ENCODE measurements at regions not wholly inside any gene's neighbourhood (a gene's known extent, or its start where the extent isn't known, plus 50 kb on each side); places are given as distances from the start of the nearest gene placed in this dataset.

- Histone ChIP-seq H3K36me3 (ENCODE audit: control insufficient read depth in 3 of 3, insufficient read depth in 3 of 3, low read length in 3 of 3) (no peaks in the 10 kb centered on the region), H3K9me3 (ENCODE audit: control insufficient read depth in 3 of 3, low read length in 3 of 3) (no peaks in the 10 kb centered on the region), H3K27ac (ENCODE audit: low read depth, low read length) (no peak overlapping the region), H3K4me1 (ENCODE audit: control insufficient read depth in 3 of 3, insufficient read depth in 3 of 3, low read length in 3 of 3) (no peaks in the 10 kb centered on the region), H3K4me3 (ENCODE audit: low read length in 3 of 3) (no peak overlapping the region), H3K9ac (ENCODE audit: low read depth in 1 of 3, low read length in 3 of 3) (no peak overlapping the region), H3K27me3 (ENCODE audit: control insufficient read depth in 3 of 3, insufficient read depth in 3 of 3, low read length in 3 of 3) (no peaks in the 10 kb centered on the region)
Observed at GRCh38 chr4:12712648-12713339, 771.3 kb downstream of the RAB28 start.

GRCh38 chr4:12707381-12708175, 776.6 kb downstream of the RAB28 start:
- H3K36me3 ChIP-seq (ENCODE audit: control insufficient read depth in 3 of 3, insufficient read depth in 3 of 3, low read length in 3 of 3): no peaks in the 10 kb centered on the region
- no peak overlapping the region for H3K4me3 ChIP-seq (ENCODE audit: low read length in 3 of 3)
- no peaks in the 10 kb centered on the region for H3K27me3 ChIP-seq (ENCODE audit: control insufficient read depth in 3 of 3, insufficient read depth in 3 of 3, low read length in 3 of 3)
- H3K27ac ChIP-seq (ENCODE audit: low read depth, low read length): no peak overlapping the region
- no peak overlapping the region for H3K9ac ChIP-seq (ENCODE audit: low read depth in 1 of 3, low read length in 3 of 3)
- no peaks in the 10 kb centered on the region for H3K9me3 ChIP-seq (ENCODE audit: control insufficient read depth in 3 of 3, low read length in 3 of 3)
- no peaks in the 10 kb centered on the region for H3K4me1 ChIP-seq (ENCODE audit: control insufficient read depth in 3 of 3, insufficient read depth in 3 of 3, low read length in 3 of 3)

GRCh38 chr4:12703036-12703435, 781.1 kb downstream of the RAB28 start:
- H3K4me1 ChIP-seq (ENCODE audit: control insufficient read depth in 3 of 3, insufficient read depth in 3 of 3, low read length in 3 of 3): no peaks in the 10 kb centered on the region
- H3K36me3 ChIP-seq (ENCODE audit: control insufficient read depth in 3 of 3, insufficient read depth in 3 of 3, low read length in 3 of 3): no peaks in the 10 kb centered on the region
- H3K27ac ChIP-seq (ENCODE audit: low read depth, low read length): no peak overlapping the region
- no peaks in the 10 kb centered on the region for H3K9me3 ChIP-seq (ENCODE audit: control insufficient read depth in 3 of 3, low read length in 3 of 3)
- no peak overlapping the region for H3K4me3 ChIP-seq (ENCODE audit: low read length in 3 of 3)
- H3K27me3 ChIP-seq (ENCODE audit: control insufficient read depth in 3 of 3, insufficient read depth in 3 of 3, low read length in 3 of 3): no peaks in the 10 kb centered on the region
- H3K9ac ChIP-seq (ENCODE audit: low read depth in 1 of 3, low read length in 3 of 3): no peak overlapping the region

- H3K4me3 ChIP-seq (ENCODE audit: low read length in 3 of 3): no peak overlapping the region
- H3K27ac ChIP-seq (ENCODE audit: low read depth, low read length): no peak overlapping the region
- no peaks in the 10 kb centered on the region for H3K36me3 ChIP-seq (ENCODE audit: control insufficient read depth in 3 of 3, insufficient read depth in 3 of 3, low read length in 3 of 3)
- H3K9ac ChIP-seq (ENCODE audit: low read depth in 1 of 3, low read length in 3 of 3): no peak overlapping the region
- H3K9me3 ChIP-seq (ENCODE audit: control insufficient read depth in 3 of 3, low read length in 3 of 3): no peaks in the 10 kb centered on the region
- no peaks in the 10 kb centered on the region for H3K27me3 ChIP-seq (ENCODE audit: control insufficient read depth in 3 of 3, insufficient read depth in 3 of 3, low read length in 3 of 3)
- no peaks in the 10 kb centered on the region for H3K4me1 ChIP-seq (ENCODE audit: control insufficient read depth in 3 of 3, insufficient read depth in 3 of 3, low read length in 3 of 3)
Observed at GRCh38 chr4:12701384-12701783, 782.8 kb downstream of the RAB28 start.

GRCh38 chr4:12697970-12698369, 786.2 kb downstream of the RAB28 start:
- H3K27ac ChIP-seq (ENCODE audit: low read depth, low read length): no peak overlapping the region
- no peak overlapping the region for H3K9ac ChIP-seq (ENCODE audit: low read depth in 1 of 3, low read length in 3 of 3)
- H3K4me3 ChIP-seq (ENCODE audit: low read length in 3 of 3): no peak overlapping the region
- H3K9me3 ChIP-seq (ENCODE audit: control insufficient read depth in 3 of 3, low read length in 3 of 3): no peaks in the 10 kb centered on the region
- H3K27me3 ChIP-seq (ENCODE audit: control insufficient read depth in 3 of 3, insufficient read depth in 3 of 3, low read length in 3 of 3): no peaks in the 10 kb centered on the region
- no peaks in the 10 kb centered on the region for H3K36me3 ChIP-seq (ENCODE audit: control insufficient read depth in 3 of 3, insufficient read depth in 3 of 3, low read length in 3 of 3)
- H3K4me1 ChIP-seq (ENCODE audit: control insufficient read depth in 3 of 3, insufficient read depth in 3 of 3, low read length in 3 of 3): no peaks in the 10 kb centered on the region

GRCh38 chr4:12692815-12693214, 791.3 kb downstream of the RAB28 start:
- H3K27ac ChIP-seq (ENCODE audit: low read depth, low read length): no peak overlapping the region
- H3K27me3 ChIP-seq (ENCODE audit: control insufficient read depth in 3 of 3, insufficient read depth in 3 of 3, low read length in 3 of 3): no peaks in the 10 kb centered on the region
- no peaks in the 10 kb centered on the region for H3K36me3 ChIP-seq (ENCODE audit: control insufficient read depth in 3 of 3, insufficient read depth in 3 of 3, low read length in 3 of 3)

GRCh38 chr4:12691168-12691567, 793.0 kb downstream of the RAB28 start:
- no peaks in the 10 kb centered on the region for H3K9me3 ChIP-seq (ENCODE audit: control insufficient read depth in 3 of 3, low read length in 3 of 3)
- no peak overlapping the region for H3K27ac ChIP-seq (ENCODE audit: low read depth, low read length)
- no peaks in the 10 kb centered on the region for H3K27me3 ChIP-seq (ENCODE audit: control insufficient read depth in 3 of 3, insufficient read depth in 3 of 3, low read length in 3 of 3)
- no peak overlapping the region for H3K9ac ChIP-seq (ENCODE audit: low read depth in 1 of 3, low read length in 3 of 3)
- H3K36me3 ChIP-seq (ENCODE audit: control insufficient read depth in 3 of 3, insufficient read depth in 3 of 3, low read length in 3 of 3): no peaks in the 10 kb centered on the region
- no peak overlapping the region for H3K4me3 ChIP-seq (ENCODE audit: low read length in 3 of 3)
- H3K4me1 ChIP-seq (ENCODE audit: control insufficient read depth in 3 of 3, insufficient read depth in 3 of 3, low read length in 3 of 3): no peaks in the 10 kb centered on the region

More at GRCh38 chr4:12692815-12693214, 791.3 kb downstream of the RAB28 start:
- no peaks in the 10 kb centered on the region for H3K4me1 ChIP-seq (ENCODE audit: control insufficient read depth in 3 of 3, insufficient read depth in 3 of 3, low read length in 3 of 3)
- H3K9ac ChIP-seq (ENCODE audit: low read depth in 1 of 3, low read length in 3 of 3): no peak overlapping the region
- no peak overlapping the region for H3K4me3 ChIP-seq (ENCODE audit: low read length in 3 of 3)
- H3K9me3 ChIP-seq (ENCODE audit: control insufficient read depth in 3 of 3, low read length in 3 of 3): no peaks in the 10 kb centered on the region

- H3K9ac ChIP-seq (ENCODE audit: low read depth in 1 of 3, low read length in 3 of 3): no peak overlapping the region
- H3K36me3 ChIP-seq (ENCODE audit: control insufficient read depth in 3 of 3, insufficient read depth in 3 of 3, low read length in 3 of 3): no peaks in the 10 kb centered on the region
- no peak overlapping the region for H3K27ac ChIP-seq (ENCODE audit: low read depth, low read length)
- no peaks in the 10 kb centered on the region for H3K27me3 ChIP-seq (ENCODE audit: control insufficient read depth in 3 of 3, insufficient read depth in 3 of 3, low read length in 3 of 3)
- H3K4me3 ChIP-seq (ENCODE audit: low read length in 3 of 3): no peak overlapping the region
- no peaks in the 10 kb centered on the region for H3K4me1 ChIP-seq (ENCODE audit: control insufficient read depth in 3 of 3, insufficient read depth in 3 of 3, low read length in 3 of 3)
- H3K9me3 ChIP-seq (ENCODE audit: control insufficient read depth in 3 of 3, low read length in 3 of 3): no peaks in the 10 kb centered on the region
Observed at GRCh38 chr4:12689457-12689856, 794.7 kb downstream of the RAB28 start.

- H3K9ac ChIP-seq (ENCODE audit: low read depth in 1 of 3, low read length in 3 of 3): no peak overlapping the region
- H3K27me3 ChIP-seq (ENCODE audit: control insufficient read depth in 3 of 3, insufficient read depth in 3 of 3, low read length in 3 of 3): no peaks in the 10 kb centered on the region
- no peak overlapping the region for H3K27ac ChIP-seq (ENCODE audit: low read depth, low read length)
- no peaks in the 10 kb centered on the region for H3K4me1 ChIP-seq (ENCODE audit: control insufficient read depth in 3 of 3, insufficient read depth in 3 of 3, low read length in 3 of 3)
- no peaks in the 10 kb centered on the region for H3K9me3 ChIP-seq (ENCODE audit: control insufficient read depth in 3 of 3, low read length in 3 of 3)
- H3K4me3 ChIP-seq (ENCODE audit: low read length in 3 of 3): no peak overlapping the region
- H3K36me3 ChIP-seq (ENCODE audit: control insufficient read depth in 3 of 3, insufficient read depth in 3 of 3, low read length in 3 of 3): no peaks in the 10 kb centered on the region
Observed at GRCh38 chr4:12679217-12679616, 804.9 kb downstream of the RAB28 start.

- Histone ChIP-seq H3K9ac (ENCODE audit: low read depth in 1 of 3, low read length in 3 of 3) (no peak overlapping the region), H3K4me1 (ENCODE audit: control insufficient read depth in 3 of 3, insufficient read depth in 3 of 3, low read length in 3 of 3) (no peaks in the 10 kb centered on the region), H3K36me3 (ENCODE audit: control insufficient read depth in 3 of 3, insufficient read depth in 3 of 3, low read length in 3 of 3) (no peaks in the 10 kb centered on the region), H3K27me3 (ENCODE audit: control insufficient read depth in 3 of 3, insufficient read depth in 3 of 3, low read length in 3 of 3) (no peaks in the 10 kb centered on the region), H3K4me3 (ENCODE audit: low read length in 3 of 3) (no peak overlapping the region), H3K9me3 (ENCODE audit: control insufficient read depth in 3 of 3, low read length in 3 of 3) (peaks cover 0 to 3% (median 0%) of the 10 kb centered on the region in 3 donors), H3K27ac (ENCODE audit: low read depth, low read length) (no peak overlapping the region)
Observed at GRCh38 chr4:12674184-12674583, 810.0 kb downstream of the RAB28 start.

All from skeletal muscle tissue (tissue), 3 donors.